DMS53 treated with DMSO at 0.1 percent for 48 hours (cell line): ENCODE measurements at regions not wholly inside any gene's neighbourhood (a gene's known extent, or its start where the extent isn't known, plus 50 kb on each side); places are given as distances from the start of the nearest gene placed in this dataset.

Source experiments
- DNase-seq: peaks from one replicate; lab custom pipeline; 2025; ENCODE audit not compliant: unreplicated experiment; lab: John Stamatoyannopoulos, UW

DNA sequence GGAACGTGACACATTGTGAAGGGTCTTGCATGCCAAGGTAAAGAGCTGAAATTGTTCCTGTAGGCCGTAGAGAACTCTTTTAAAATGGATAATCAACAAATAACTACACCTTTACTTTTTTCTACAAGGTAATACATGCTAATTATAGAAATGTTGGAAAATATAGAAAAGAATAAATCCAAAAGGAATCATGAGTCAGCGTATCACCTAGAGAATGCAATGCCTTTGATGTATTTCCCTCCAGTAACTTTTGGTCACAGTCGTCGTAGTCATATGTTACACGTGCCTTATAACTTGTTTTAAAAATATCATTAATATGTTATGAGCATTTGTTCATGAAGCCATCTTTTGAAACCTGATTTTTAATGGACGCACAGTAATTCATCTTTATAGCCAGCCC is 100.6 kb downstream of the LIPG start:
- DNase-seq = no peak

- no peak for DNase-seq
These were observed 97.1 kb downstream of the LIPG start for GRCh38 chr18:49658823-49659404.

DNA sequence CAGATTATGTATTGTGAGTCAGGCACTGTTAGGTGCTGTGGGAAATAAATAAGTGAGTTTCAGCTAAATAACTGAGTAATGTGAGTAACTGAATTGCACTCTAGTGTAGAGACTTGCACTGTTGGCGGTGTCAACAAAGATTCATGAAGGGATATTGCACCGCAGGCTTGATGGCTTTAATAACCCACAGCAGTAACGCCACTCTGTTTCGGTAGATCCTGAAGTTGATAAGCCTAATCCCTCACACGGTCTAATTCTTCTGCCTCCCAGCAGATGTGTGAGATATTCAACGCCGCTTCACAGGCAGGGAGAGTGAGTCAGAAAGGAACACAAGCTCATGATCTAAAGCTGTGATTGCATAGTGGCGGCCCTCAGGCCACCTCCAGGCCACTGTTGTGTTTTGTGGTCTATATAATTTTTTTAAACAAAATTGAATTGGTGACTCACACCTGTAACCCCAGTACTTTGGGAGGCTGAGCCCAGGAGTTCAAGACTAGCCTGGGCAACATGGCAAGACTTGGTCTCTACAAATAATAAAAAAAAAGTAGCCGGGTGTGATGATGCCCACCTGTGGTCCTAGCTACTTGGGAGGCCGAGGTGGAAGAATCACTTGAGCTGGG is 94.3 kb downstream of the LIPG start:
- DNase-seq = peak; percentile 94

DNA sequence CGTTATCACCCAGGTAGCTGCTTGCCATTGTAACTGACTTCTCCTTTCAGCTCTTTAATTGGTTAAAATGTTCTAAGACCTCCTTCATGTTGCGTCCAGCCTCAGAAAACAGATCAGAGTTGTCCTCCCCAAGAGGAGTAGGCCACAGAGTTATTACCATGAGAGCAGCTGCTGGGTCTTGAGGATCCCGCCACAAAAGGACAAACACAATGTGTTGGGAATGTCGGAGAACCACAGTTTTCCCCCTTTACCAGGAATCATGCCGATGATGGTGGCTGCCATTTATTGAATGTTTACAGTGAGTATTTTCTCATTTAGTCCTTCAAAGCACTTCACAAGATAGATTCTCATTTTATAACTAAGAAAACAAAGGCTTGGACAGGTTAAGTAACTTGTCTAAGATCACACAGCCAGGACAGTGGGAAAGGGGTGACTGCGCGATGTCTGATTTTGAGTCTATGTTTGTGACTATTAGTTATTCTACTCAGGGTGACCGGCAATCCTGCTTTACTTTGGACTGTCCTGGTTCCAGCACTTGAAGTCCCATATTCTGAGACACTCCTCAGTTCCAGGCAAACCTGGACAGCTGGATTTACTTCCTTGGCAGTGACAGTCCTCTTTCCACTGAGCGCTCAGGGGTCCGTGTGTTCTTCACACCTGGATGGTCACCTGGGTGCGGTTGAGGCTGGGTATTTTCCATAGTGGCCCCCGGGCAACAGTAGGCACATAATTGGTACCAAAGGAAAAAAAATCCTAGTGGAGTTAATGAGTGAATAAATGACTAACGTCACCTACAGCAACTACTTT is 93.6 kb downstream of the LIPG start:
- DNase-seq = no peak

GRCh38 chr18:49654347-49654746 is 92.5 kb downstream of the LIPG start:
- DNase-seq = no peak

DNA sequence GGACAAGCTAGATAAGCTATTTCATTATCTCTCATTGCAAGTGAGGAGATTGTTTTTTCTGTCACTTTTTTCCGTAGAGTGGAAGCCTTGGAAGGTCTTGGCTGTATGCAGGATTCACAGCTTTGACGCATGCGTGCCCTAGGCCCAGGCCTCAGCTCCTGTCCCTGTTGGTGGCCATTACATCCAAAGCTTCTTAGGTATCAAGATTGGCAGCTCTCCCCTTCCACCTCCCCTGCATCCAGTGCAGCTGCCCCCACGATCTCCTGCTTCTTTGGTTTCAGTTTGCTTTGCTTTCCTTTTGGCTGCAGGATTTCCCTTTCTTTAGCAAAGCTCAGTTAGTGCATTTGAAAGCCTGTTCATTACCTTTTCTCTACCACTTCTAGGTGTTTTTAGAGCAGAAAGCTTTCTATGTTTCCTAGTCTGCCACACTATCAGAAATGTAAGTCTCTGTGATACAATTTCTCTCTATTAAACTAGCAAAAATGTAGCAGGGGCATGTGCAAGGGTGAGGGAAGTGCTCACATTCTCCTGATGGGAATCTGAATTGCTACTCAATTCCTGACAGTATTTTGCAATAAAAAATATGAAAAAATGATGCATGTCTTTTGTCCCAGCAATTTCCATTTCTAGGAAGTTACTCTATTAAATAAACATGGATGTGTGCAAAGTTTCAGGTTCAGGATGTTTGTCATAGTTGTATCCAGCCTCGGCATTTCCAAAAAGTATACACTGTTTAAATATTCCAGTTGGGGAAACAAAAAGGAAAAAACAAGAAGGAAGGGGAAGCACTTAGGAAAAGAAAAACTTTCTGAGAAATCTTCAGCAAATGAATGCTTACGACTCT is 91.2 kb downstream of the LIPG start:
- no peak for DNase-seq

GRCh38 chr18:49651033-49651432 is 89.2 kb downstream of the LIPG start:
- DNase-seq = no peak

DNA sequence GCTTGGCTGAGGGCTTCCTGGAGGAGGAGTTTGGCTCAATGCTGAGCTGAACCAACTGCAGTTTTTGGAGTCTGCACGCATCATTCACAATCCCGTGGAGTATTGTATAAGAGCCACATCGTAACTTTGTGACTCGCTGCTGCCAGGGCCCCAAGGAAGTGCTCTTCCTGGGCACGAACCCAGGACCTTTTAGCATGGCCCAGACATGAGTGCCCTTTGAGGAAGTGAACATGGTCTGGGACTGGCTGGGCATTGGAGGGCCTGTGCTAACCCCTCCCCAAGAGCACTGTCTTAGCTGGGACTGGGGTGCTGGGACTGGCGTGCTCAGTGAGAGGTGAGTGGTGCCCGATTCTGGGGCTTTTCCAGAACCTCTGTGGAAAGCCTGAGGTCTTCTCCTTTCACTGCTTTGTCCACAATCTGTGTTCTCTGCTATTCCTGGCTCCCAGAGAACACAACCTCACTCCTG is 88.6 kb downstream of the LIPG start:
- no peak for DNase-seq

DNA sequence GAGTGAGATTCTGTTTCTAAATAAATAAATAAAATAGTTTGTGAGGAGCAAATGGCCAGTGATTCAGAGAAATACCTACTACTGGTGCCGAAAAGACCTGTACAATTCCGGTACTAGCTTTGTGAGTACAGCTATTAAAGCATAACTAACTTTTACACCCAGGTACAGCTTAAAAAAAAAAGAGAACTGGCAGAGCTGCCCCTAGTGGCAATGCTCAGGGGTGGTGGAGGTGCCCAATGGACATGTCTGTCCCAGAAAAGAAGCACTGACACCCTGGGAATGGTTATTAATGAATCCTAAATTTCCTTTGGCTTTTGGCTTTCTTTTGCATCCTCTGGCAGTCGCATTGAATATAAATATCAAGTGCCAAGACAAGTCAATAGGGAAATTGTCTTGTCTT is 87.0 kb downstream of the LIPG start:
- no peak for DNase-seq
